ENCODE measurements at regions not wholly inside any gene's neighbourhood (a gene's known extent, or its start where the extent isn't known, plus 50 kb on each side); places are given as distances from the start of the nearest gene placed in this dataset.

DNA sequence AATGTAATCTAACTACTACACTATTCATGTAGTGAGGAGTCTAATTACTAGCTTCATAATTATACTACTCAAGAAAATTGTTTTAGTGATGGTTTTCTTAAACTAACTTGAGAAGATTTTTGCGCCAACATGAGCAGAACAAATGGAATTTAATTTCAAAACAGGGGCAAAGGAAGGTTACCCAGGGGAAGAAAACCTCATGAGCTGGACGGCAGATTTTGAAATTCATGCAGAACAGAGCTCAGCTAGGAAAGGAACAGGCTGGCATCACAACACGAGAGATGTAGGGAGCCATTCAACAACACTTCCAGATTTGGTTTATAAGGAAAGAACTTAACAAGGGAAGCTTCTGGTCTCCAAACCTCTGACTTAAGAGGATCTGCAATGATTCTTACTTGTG lies 235.3 kb upstream of the PRKCQ start:
- no peak for TF ChIP-seq EZH2 (IDR thresholded peaks at IDR 0.05; ENCODE audit: insufficient read depth, poor library complexity, severe bottlenecking)
- no peak for TF ChIP-seq EZH2phosphoT487 (IDR thresholded peaks at IDR 0.05; ENCODE audit: insufficient read depth, low read depth)
